ENCODE measurements at regions not wholly inside any gene's neighbourhood (a gene's known extent, or its start where the extent isn't known, plus 50 kb on each side); places are given as distances from the start of the nearest gene placed in this dataset.

- Histone ChIP-seq H3K27ac (ENCODE audit: insufficient read depth in 1 of 2, low read depth in 1 of 2, low read length in 2 of 2, poor library complexity in 1 of 2, severe bottlenecking in 2 of 2) (no peak overlapping the region), H3K9me3 (ENCODE audit: control extremely low read depth in 1 of 5, control insufficient read depth in 4 of 5, insufficient read depth in 2 of 5, low read depth in 1 of 5, low read length in 4 of 5) (peaks cover 0 to 3% (median 0%) of the 10 kb centered on the region in 5 experiments), H3K4me1 (ENCODE audit: control extremely low read depth in 1 of 4, control insufficient read depth in 4 of 4, insufficient read depth in 4 of 4, low read length in 3 of 4) (no peaks in the 10 kb centered on the region), H3K4me3 (ENCODE audit: control insufficient read depth in 1 of 7, extremely low read depth in 1 of 7, insufficient read depth in 4 of 7, low read depth in 2 of 7, low read length in 6 of 7) (no peak overlapping the region), H3K36me3 (ENCODE audit: control insufficient read depth in 4 of 4, insufficient read depth in 4 of 4, low read length in 3 of 4) (no peaks in the 10 kb centered on the region), H3K27me3 (replicated peaks in 2 of 5; ENCODE audit: control insufficient read depth in 4 of 5, insufficient read depth in 5 of 5, low read length in 4 of 5) (no peaks in the 10 kb centered on the region)
- WGBS (ENCODE audit: insufficient coverage): 38% methylated on average over 1 of the region's 1 CpG
- DNase-seq: no peak
- POLR2A ChIA-PET: no interaction called here
- CTCF ChIA-PET: interaction anchor here (0.6 kb wide), 1 partner anchor 460 kb away, joined by 3 read pairs; no protein-coding TSS in a partner anchor
Measured at GRCh38 chr17:22131740-22132139, 439.4 kb downstream of the KCNJ18 start.

- Histone ChIP-seq H3K36me3 (ENCODE audit: control insufficient read depth in 4 of 4, insufficient read depth in 4 of 4, low read length in 3 of 4) (no peaks in the 10 kb centered on the region), H3K27me3 (replicated peaks in 2 of 5; ENCODE audit: control insufficient read depth in 4 of 5, insufficient read depth in 5 of 5, low read length in 4 of 5) (no peaks in the 10 kb centered on the region), H3K4me1 (ENCODE audit: control extremely low read depth in 1 of 4, control insufficient read depth in 4 of 4, insufficient read depth in 4 of 4, low read length in 3 of 4) (no peaks in the 10 kb centered on the region), H3K9me3 (ENCODE audit: control extremely low read depth in 1 of 5, control insufficient read depth in 4 of 5, insufficient read depth in 2 of 5, low read depth in 1 of 5, low read length in 4 of 5) (peaks cover 0 to 3% (median 0%) of the 10 kb centered on the region in 5 experiments), H3K4me3 (ENCODE audit: control insufficient read depth in 1 of 7, extremely low read depth in 1 of 7, insufficient read depth in 4 of 7, low read depth in 2 of 7, low read length in 6 of 7) (no peak overlapping the region), H3K27ac (ENCODE audit: insufficient read depth in 1 of 2, low read depth in 1 of 2, low read length in 2 of 2, poor library complexity in 1 of 2, severe bottlenecking in 2 of 2) (no peak overlapping the region)
- DNase-seq: no peak
- 58% methylated on average over 2 of the region's 2 CpGs for WGBS (ENCODE audit: insufficient coverage)
- CTCF ChIA-PET: no interaction called here
- POLR2A ChIA-PET: no interaction called here
Measured at GRCh38 chr17:22138861-22139469, 446.6 kb downstream of the KCNJ18 start.

GRCh38 chr17:22142091-22142490 is 449.8 kb downstream of the KCNJ18 start:
- 82% methylated on average over 9 of the region's 10 CpGs for WGBS (ENCODE audit: insufficient coverage)
- ChIA-PET CTCF (no interaction called here), POLR2A (no interaction called here)
- no peaks in the 10 kb centered on the region for H3K27me3 ChIP-seq (replicated peaks in 2 of 5; ENCODE audit: control insufficient read depth in 4 of 5, insufficient read depth in 5 of 5, low read length in 4 of 5)
- peaks cover 0 to 3% (median 0%) of the 10 kb centered on the region in 5 experiments for H3K9me3 ChIP-seq (ENCODE audit: control extremely low read depth in 1 of 5, control insufficient read depth in 4 of 5, insufficient read depth in 2 of 5, low read depth in 1 of 5, low read length in 4 of 5)
- no peaks in the 10 kb centered on the region for H3K36me3 ChIP-seq (ENCODE audit: control insufficient read depth in 4 of 4, insufficient read depth in 4 of 4, low read length in 3 of 4)
- H3K27ac ChIP-seq (ENCODE audit: insufficient read depth in 1 of 2, low read depth in 1 of 2, low read length in 2 of 2, poor library complexity in 1 of 2, severe bottlenecking in 2 of 2): no peak overlapping the region
- no peak overlapping the region for H3K4me3 ChIP-seq (ENCODE audit: control insufficient read depth in 1 of 7, extremely low read depth in 1 of 7, insufficient read depth in 4 of 7, low read depth in 2 of 7, low read length in 6 of 7)
- H3K4me1 ChIP-seq (ENCODE audit: control extremely low read depth in 1 of 4, control insufficient read depth in 4 of 4, insufficient read depth in 4 of 4, low read length in 3 of 4): no peaks in the 10 kb centered on the region
- DNase-seq: no peak

GRCh38 chr17:22145605-22146178 is 453.4 kb downstream of the KCNJ18 start:
- no peak overlapping the region for H3K4me3 ChIP-seq (ENCODE audit: control insufficient read depth in 1 of 7, extremely low read depth in 1 of 7, insufficient read depth in 4 of 7, low read depth in 2 of 7, low read length in 6 of 7)
- WGBS (ENCODE audit: insufficient coverage): 83% methylated on average over 11 of the region's 13 CpGs
- H3K27me3 ChIP-seq (replicated peaks in 2 of 5; ENCODE audit: control insufficient read depth in 4 of 5, insufficient read depth in 5 of 5, low read length in 4 of 5): no peaks in the 10 kb centered on the region
- CTCF ChIA-PET: no interaction called here
- no peak for DNase-seq
- no peaks in the 10 kb centered on the region for H3K36me3 ChIP-seq (ENCODE audit: control insufficient read depth in 4 of 4, insufficient read depth in 4 of 4, low read length in 3 of 4)
- no peak overlapping the region for H3K27ac ChIP-seq (ENCODE audit: insufficient read depth in 1 of 2, low read depth in 1 of 2, low read length in 2 of 2, poor library complexity in 1 of 2, severe bottlenecking in 2 of 2)
- no peaks in the 10 kb centered on the region for H3K9me3 ChIP-seq (ENCODE audit: control extremely low read depth in 1 of 5, control insufficient read depth in 4 of 5, insufficient read depth in 2 of 5, low read depth in 1 of 5, low read length in 4 of 5)
- H3K4me1 ChIP-seq (ENCODE audit: control extremely low read depth in 1 of 4, control insufficient read depth in 4 of 4, insufficient read depth in 4 of 4, low read length in 3 of 4): no peaks in the 10 kb centered on the region
- POLR2A ChIA-PET: no interaction called here

DNA sequence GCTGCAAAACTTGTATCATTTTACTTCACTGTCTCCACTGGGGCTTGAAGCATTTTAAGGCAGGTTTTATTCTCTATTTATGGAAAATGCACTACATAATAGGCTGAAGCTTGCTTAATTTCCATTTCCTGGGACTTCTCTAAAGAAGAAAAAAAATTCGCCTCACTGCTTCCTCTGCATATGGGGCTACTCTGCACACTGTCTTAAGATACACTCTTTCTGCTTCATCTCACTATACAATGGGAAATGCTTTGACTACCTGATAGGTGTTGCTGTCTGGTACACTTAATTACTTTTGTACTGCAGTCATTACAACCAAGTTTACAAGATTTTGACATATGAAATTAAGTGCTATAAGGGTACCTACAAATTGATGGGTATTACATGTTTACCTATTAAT is 466.0 kb downstream of the KCNJ18 start:
- 20% methylated on average over 1 of the region's 1 CpG for WGBS (ENCODE audit: insufficient coverage)

DNA sequence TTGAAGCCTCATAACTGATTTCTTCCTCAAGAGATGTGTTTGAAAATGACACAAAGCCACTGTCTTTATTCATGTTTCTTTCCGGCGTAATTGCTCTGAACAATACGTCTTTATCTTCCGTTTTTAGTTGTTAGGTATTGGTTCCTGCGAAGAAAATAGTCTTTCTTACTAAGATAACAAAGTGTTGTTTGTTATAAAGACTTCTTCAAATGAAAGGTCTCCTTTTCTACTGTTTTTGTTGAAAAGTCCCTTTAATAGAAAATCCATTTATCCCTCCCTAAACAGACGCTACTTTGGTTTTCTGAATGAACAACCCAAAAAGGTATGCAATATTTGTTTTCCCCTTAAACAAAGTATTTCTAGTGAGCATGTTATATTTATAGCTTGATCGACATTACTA is 469.1 kb downstream of the KCNJ18 start:
- no peaks in the 10 kb centered on the region for H3K36me3 ChIP-seq (ENCODE audit: control insufficient read depth in 4 of 4, insufficient read depth in 4 of 4, low read length in 3 of 4)
- H3K4me3 ChIP-seq (ENCODE audit: control insufficient read depth in 1 of 7, extremely low read depth in 1 of 7, insufficient read depth in 4 of 7, low read depth in 2 of 7, low read length in 6 of 7): no peak overlapping the region
- H3K27me3 ChIP-seq (replicated peaks in 2 of 5; ENCODE audit: control insufficient read depth in 4 of 5, insufficient read depth in 5 of 5, low read length in 4 of 5): no peaks in the 10 kb centered on the region
- CTCF ChIA-PET: no interaction called here
- H3K27ac ChIP-seq (ENCODE audit: insufficient read depth in 1 of 2, low read depth in 1 of 2, low read length in 2 of 2, poor library complexity in 1 of 2, severe bottlenecking in 2 of 2): no peak overlapping the region
- no peak for DNase-seq
- no peaks in the 10 kb centered on the region for H3K4me1 ChIP-seq (ENCODE audit: control extremely low read depth in 1 of 4, control insufficient read depth in 4 of 4, insufficient read depth in 4 of 4, low read length in 3 of 4)
- POLR2A ChIA-PET: no interaction called here
- peaks cover 0 to 2% (median 0%) of the 10 kb centered on the region in 5 experiments for H3K9me3 ChIP-seq (ENCODE audit: control extremely low read depth in 1 of 5, control insufficient read depth in 4 of 5, insufficient read depth in 2 of 5, low read depth in 1 of 5, low read length in 4 of 5)
- 90% methylated on average over 2 of the region's 7 CpGs for WGBS (ENCODE audit: insufficient coverage)

More for the DNA sequence above, 466.0 kb downstream of the KCNJ18 start:
- CTCF ChIA-PET: no interaction called here
- H3K4me1 ChIP-seq (ENCODE audit: control extremely low read depth in 1 of 4, control insufficient read depth in 4 of 4, insufficient read depth in 4 of 4, low read length in 3 of 4): no peaks in the 10 kb centered on the region
- no peaks in the 10 kb centered on the region for H3K36me3 ChIP-seq (ENCODE audit: control insufficient read depth in 4 of 4, insufficient read depth in 4 of 4, low read length in 3 of 4)
- no peak overlapping the region for H3K4me3 ChIP-seq (ENCODE audit: control insufficient read depth in 1 of 7, extremely low read depth in 1 of 7, insufficient read depth in 4 of 7, low read depth in 2 of 7, low read length in 6 of 7)
- POLR2A ChIA-PET: no interaction called here
- DNase-seq: no peak
- H3K27me3 ChIP-seq (replicated peaks in 2 of 5; ENCODE audit: control insufficient read depth in 4 of 5, insufficient read depth in 5 of 5, low read length in 4 of 5): no peaks in the 10 kb centered on the region
- no peak overlapping the region for H3K27ac ChIP-seq (ENCODE audit: insufficient read depth in 1 of 2, low read depth in 1 of 2, low read length in 2 of 2, poor library complexity in 1 of 2, severe bottlenecking in 2 of 2)
- peaks cover 0 to under 1% (median 0%) of the 10 kb centered on the region in 5 experiments for H3K9me3 ChIP-seq (ENCODE audit: control extremely low read depth in 1 of 5, control insufficient read depth in 4 of 5, insufficient read depth in 2 of 5, low read depth in 1 of 5, low read length in 4 of 5)

DNA sequence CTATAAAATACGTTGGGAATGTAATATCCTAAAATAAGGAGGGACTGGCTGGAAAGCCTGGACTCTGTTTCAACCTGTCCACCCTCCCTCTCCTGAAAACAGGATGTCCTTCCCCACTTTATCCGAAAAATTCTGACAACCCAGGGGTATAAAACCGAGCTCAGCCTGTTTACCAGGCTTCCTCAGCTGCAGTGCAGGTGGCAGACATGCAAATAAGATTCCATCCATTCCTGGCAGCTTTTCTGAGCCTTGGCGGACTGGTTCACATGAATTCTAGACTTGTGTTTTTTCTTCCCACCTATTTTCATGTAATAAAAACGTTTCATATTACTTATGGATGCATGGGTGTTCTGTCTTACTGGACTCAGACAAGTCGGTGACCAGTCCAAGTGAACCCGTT is 479.3 kb downstream of the KCNJ18 start:
- ChIA-PET POLR2A (no interaction called here), CTCF (no interaction called here)

More for the DNA sequence above, 479.3 kb downstream of the KCNJ18 start:
- H3K4me3 ChIP-seq (ENCODE audit: control insufficient read depth in 1 of 7, extremely low read depth in 1 of 7, insufficient read depth in 4 of 7, low read depth in 2 of 7, low read length in 6 of 7): no peak overlapping the region
- H3K27ac ChIP-seq (ENCODE audit: insufficient read depth in 1 of 2, low read depth in 1 of 2, low read length in 2 of 2, poor library complexity in 1 of 2, severe bottlenecking in 2 of 2): no peak overlapping the region
- no peaks in the 10 kb centered on the region for H3K4me1 ChIP-seq (ENCODE audit: control extremely low read depth in 1 of 4, control insufficient read depth in 4 of 4, insufficient read depth in 4 of 4, low read length in 3 of 4)
- H3K9me3 ChIP-seq (ENCODE audit: control extremely low read depth in 1 of 5, control insufficient read depth in 4 of 5, insufficient read depth in 2 of 5, low read depth in 1 of 5, low read length in 4 of 5): peaks cover 0 to 6% (median 0%) of the 10 kb centered on the region in 5 experiments
- no peaks in the 10 kb centered on the region for H3K36me3 ChIP-seq (ENCODE audit: control insufficient read depth in 4 of 4, insufficient read depth in 4 of 4, low read length in 3 of 4)
- H3K27me3 ChIP-seq (replicated peaks in 2 of 5; ENCODE audit: control insufficient read depth in 4 of 5, insufficient read depth in 5 of 5, low read length in 4 of 5): no peaks in the 10 kb centered on the region
- DNase-seq: no peak
- 35% methylated on average over 3 of the region's 7 CpGs for WGBS (ENCODE audit: insufficient coverage)

Data from common myeloid progenitor, CD34-positive (primary cell).